GM12891 (cell line): ENCODE measurements at regions not wholly inside any gene's neighbourhood (a gene's known extent, or its start where the extent isn't known, plus 50 kb on each side); places are given as distances from the start of the nearest gene placed in this dataset.
"Not testable (repeated sequence)": the region's sequence is repeated elsewhere in the genome, so short reads cannot be mapped to it uniquely, and the experiment has no call there.

Experiments used
- DNase-seq: peaks from one replicate; pipeline ENCODE4 v3.0.0; 2011; ENCODE audit warnings: low spot score; ENCODE audit not compliant: insufficient read length
- FAIRE-seq: peaks from 2 replicates; lab custom pipeline; 2011; peaks lifted over from hg19 to GRCh38; lab: Jason Lieb, UNC
- PAX5 ChIP-seq: IDR thresholded peaks from 2 replicates; pipeline ENCODE4 v1.6.1; 2011; ENCODE audit warnings: low read length, moderate library complexity, mild to moderate bottlenecking; ENCODE audit not compliant: insufficient read depth, severe bottlenecking
- POLR2A ChIP-seq: IDR thresholded peaks from 2 replicates; pipeline ENCODE4 v1.6.1; 2011; ENCODE audit warnings: low read depth, low read length, control low read depth
- POLR2AphosphoS5 ChIP-seq: IDR thresholded peaks from 2 replicates; pipeline ENCODE4 v1.6.1; 2011; ENCODE audit warnings: low read depth, low read length, control low read depth
- POU2F2 ChIP-seq: IDR thresholded peaks from 2 replicates; pipeline ENCODE4 v1.6.1; 2011; ENCODE audit warnings: low read depth, mild to moderate bottlenecking, control low read depth, low read length, moderate library complexity
- SPI1 ChIP-seq: IDR thresholded peaks from 2 replicates; pipeline ENCODE4 v1.6.1; 2011; ENCODE audit warnings: low read depth, low read length, control low read depth
- TAF1 ChIP-seq: IDR thresholded peaks from 2 replicates; pipeline ENCODE4 v1.6.1; 2011; ENCODE audit warnings: low read depth, low read length, control low read depth

GRCh38 chr6:9766240-9766915 lies 648.5 kb downstream of the TFAP2A start:
- DNase-seq (no peak), FAIRE-seq (peak; percentile 59)
- TF ChIP-seq POLR2A = no peak
- TF ChIP-seq POU2F2 = no peak
- 0 out of 2 replicates have a peak, but pooled peaks have one; percentile 62 for TF ChIP-seq TAF1
- no peak for TF ChIP-seq POLR2AphosphoS5
- TF ChIP-seq PAX5 = no peak
- no peak; the same call in 1 of the 2 replicates for TF ChIP-seq SPI1

DNA sequence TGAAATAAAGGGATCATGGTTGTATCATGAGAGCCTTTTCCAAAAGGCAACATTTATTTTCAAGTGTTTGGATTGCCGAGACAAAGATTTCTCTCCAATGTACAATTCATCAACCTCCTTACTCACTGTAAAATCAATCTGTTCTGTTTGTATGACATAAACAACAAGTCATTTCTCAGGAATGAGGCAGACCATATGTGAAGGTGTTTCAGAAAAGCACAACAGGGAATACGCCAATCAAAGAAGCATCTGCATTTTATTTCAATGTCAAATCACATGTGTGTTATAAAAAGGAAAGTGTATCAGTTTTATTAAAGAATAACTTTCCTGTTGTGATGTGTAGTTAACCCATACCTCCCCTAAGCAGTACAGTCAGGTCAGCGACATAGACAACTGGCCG lies 653.7 kb downstream of the TFAP2A start:
- no peak for DNase-seq
- no peak for TF ChIP-seq POLR2A
- no peak for TF ChIP-seq TAF1
- no peak for TF ChIP-seq POU2F2
- TF ChIP-seq POLR2AphosphoS5 = no peak
- no peak for TF ChIP-seq PAX5
- TF ChIP-seq SPI1 = no peak

GRCh38 chr6:9754515-9754914 lies 660.4 kb downstream of the TFAP2A start:
- DNase-seq (no peak), FAIRE-seq (no peak)
- no peak for TF ChIP-seq PAX5
- TF ChIP-seq TAF1 = no peak
- no peak for TF ChIP-seq POU2F2
- TF ChIP-seq POLR2AphosphoS5 = no peak
- TF ChIP-seq SPI1 = no peak
- TF ChIP-seq POLR2A = no peak

More for the DNA sequence above, 653.7 kb downstream of the TFAP2A start:
- FAIRE-seq = no peak

DNA sequence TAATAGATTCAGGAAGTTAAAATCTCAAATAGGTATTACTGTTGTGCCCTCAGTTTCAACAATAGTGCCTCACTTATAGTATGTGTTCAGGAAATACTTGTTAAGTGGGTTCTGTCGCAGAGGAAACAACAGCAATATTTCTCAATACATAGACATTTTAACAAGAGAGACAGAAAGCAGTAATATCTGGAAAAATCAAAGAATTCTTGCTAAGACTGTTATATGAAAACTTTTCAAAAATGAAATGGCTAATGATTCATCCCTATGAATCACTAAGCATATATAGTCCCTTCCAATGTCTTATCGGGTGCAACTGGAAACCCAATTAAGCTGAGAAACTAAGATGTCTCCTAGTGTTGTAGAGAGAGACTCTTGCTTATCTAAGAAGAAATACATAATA lies 668.9 kb downstream of the TFAP2A start:
- no peak for FAIRE-seq
- DNase-seq = no peak
- TF ChIP-seq PAX5 (no peak), POLR2A (no peak), TAF1 (no peak)

DNA sequence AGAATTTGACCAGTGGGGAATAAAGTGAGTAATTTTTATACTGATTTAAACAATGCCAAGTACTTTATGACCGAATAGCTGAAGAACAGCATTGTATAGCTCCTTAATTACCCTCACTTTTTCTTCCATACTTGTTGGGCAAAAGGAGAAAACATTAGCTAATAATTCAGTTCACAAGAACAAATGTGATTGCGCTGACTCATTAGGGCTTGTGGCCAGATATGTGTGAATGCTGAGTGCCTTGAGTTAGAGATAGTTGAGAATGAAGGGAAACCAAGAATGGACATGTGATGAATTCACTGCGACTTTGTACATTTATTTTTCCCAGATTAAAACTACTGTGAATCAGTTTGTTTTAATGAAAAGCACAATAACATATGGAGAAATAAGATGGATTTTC lies 669.4 kb downstream of the TFAP2A start:
- no peak for DNase-seq
- TF ChIP-seq PAX5 = no peak
- TF ChIP-seq POLR2A = no peak
- no peak for TF ChIP-seq POU2F2
- no peak for TF ChIP-seq POLR2AphosphoS5
- no peak for TF ChIP-seq TAF1
- no peak for TF ChIP-seq SPI1
- FAIRE-seq = no peak

- TF ChIP-seq POLR2A = no peak
- no peak for TF ChIP-seq POLR2AphosphoS5
- no peak for TF ChIP-seq POU2F2
- no peak for TF ChIP-seq TAF1
- TF ChIP-seq PAX5 = no peak
- TF ChIP-seq SPI1 = no peak
- DNase-seq (no peak), FAIRE-seq (no peak)
These were observed 670.8 kb downstream of the TFAP2A start for GRCh38 chr6:9744119-9744518.

DNA sequence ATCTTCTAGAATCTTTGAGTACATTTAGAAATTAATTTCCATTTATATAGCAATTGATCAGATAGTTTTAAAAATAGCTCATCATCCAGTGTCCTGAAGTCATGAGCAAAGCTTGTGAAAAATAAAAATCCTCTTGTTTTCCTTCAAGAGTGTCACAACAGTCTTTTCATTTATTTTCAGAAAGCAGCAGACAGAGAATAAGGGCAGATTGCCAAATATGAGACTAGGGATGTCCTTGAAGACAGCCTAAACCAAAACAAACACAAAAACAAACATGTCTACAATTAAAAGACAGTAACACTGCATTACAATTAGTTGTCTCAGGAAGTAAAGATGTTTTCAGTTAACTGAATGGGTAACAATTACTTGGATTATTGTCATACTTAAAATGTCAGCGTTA lies 682.8 kb downstream of the TFAP2A start:
- FAIRE-seq (no peak), DNase-seq (no peak)
- TF ChIP-seq POU2F2 (no peak), POLR2AphosphoS5 (no peak), TAF1 (no peak), PAX5 (no peak), POLR2A (no peak), SPI1 (no peak)

GRCh38 chr6:9725776-9726175 lies 689.1 kb downstream of the TFAP2A start:
- not testable (repeated sequence) for FAIRE-seq, DNase-seq

- TF ChIP-seq PAX5 = no peak
- TF ChIP-seq TAF1 = no peak
- no peak for TF ChIP-seq POU2F2
- DNase-seq = no peak
- FAIRE-seq = no peak
These were observed 697.3 kb downstream of the TFAP2A start for GRCh38 chr6:9717568-9717967.

DNA sequence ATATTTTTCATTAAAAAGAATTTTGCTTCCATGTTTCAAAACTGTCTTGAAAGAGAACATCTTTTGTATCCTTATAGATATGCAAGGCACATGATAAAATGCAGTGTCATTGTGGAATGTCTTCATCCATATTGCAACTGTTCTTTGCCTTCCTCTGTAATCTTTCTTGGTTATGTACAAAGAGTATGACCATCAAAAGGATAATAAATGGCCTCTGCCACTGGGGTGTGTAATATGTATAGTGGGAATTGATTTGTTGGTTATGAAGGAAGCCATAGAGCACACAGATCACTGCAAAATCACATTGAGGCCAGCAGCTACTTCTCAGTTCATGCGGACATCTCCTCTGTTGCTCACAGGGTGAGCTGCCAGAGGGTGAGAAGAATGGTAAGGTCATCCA lies 703.5 kb downstream of the TFAP2A start:
- no peak for FAIRE-seq

GRCh38 chr6:9710574-9710973 lies 704.3 kb downstream of the TFAP2A start:
- TF ChIP-seq PAX5 (no peak), POLR2A (no peak), TAF1 (no peak), POLR2AphosphoS5 (no peak), POU2F2 (no peak), SPI1 (no peak)
- DNase-seq (no peak), FAIRE-seq (no peak)

More for the DNA sequence above, 703.5 kb downstream of the TFAP2A start:
- DNase-seq = no peak
- TF ChIP-seq TAF1 (no peak), SPI1 (no peak), POLR2AphosphoS5 (no peak), POU2F2 (no peak), PAX5 (no peak), POLR2A (no peak)
